Fibroblast of mammary gland (primary cell): ENCODE measurements at regions not wholly inside any gene's neighbourhood (a gene's known extent, or its start where the extent isn't known, plus 50 kb on each side); places are given as distances from the start of the nearest gene placed in this dataset.

ENCODE experiments used
- DNase-seq: peaks from one replicate; pipeline ENCODE4 v3.0.0-alpha.2; 2010; ENCODE audit warnings: low read depth
- H3K4me3 ChIP-seq: 2 replicates; pipeline ENCODE4 v1.5.1; 2011; ENCODE audit warnings: low read depth, mild to moderate bottlenecking, low read length, moderate library complexity; ENCODE audit not compliant: control insufficient read depth
- TF ChIP-seq, protein P1 (sequence below): conservative IDR thresholded peaks from 2 replicates; pipeline ENCODE4 v1.5.1; 2011; ENCODE audit warnings: low read depth, low read length, inconsistent platforms; ENCODE audit not compliant: control insufficient read depth, insufficient read depth

DNA sequence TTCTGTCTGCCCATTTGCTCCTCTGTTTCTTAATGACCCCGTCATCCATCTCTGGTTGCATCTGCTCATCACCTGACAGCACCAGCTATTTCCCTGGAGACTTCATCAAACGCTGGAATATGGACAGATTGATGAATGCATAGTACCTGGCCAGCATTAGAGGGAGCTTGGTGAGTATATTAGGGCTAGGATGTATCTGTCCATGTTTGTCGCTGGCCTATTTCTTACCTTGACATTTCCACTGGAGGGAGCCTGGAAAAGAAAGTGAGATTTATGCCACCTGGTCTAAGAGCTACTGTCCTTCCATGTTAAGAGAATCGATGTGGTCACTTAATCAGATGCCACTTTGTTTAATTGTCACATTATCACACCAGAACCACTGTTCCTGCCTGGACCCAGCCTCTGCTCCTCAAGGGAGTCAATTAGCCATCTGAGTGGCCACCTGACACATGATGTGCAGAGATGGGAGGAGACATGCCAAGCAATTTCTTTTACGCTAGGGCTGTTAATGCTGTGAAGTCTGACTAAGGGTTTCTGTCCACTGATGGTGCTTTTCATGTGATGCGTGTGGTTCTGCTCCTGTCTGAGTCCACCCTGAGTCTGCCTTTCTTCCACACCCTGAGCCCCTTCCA is 75.3 kb upstream of the SFSWAP start:
- no peak for DNase-seq
- TF ChIP-seq, protein P1, sequence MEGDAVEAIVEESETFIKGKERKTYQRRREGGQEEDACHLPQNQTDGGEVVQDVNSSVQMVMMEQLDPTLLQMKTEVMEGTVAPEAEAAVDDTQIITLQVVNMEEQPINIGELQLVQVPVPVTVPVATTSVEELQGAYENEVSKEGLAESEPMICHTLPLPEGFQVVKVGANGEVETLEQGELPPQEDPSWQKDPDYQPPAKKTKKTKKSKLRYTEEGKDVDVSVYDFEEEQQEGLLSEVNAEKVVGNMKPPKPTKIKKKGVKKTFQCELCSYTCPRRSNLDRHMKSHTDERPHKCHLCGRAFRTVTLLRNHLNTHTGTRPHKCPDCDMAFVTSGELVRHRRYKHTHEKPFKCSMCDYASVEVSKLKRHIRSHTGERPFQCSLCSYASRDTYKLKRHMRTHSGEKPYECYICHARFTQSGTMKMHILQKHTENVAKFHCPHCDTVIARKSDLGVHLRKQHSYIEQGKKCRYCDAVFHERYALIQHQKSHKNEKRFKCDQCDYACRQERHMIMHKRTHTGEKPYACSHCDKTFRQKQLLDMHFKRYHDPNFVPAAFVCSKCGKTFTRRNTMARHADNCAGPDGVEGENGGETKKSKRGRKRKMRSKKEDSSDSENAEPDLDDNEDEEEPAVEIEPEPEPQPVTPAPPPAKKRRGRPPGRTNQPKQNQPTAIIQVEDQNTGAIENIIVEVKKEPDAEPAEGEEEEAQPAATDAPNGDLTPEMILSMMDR, result no peak
- H3K4me3 ChIP-seq, result no peak overlapping the region

DNA sequence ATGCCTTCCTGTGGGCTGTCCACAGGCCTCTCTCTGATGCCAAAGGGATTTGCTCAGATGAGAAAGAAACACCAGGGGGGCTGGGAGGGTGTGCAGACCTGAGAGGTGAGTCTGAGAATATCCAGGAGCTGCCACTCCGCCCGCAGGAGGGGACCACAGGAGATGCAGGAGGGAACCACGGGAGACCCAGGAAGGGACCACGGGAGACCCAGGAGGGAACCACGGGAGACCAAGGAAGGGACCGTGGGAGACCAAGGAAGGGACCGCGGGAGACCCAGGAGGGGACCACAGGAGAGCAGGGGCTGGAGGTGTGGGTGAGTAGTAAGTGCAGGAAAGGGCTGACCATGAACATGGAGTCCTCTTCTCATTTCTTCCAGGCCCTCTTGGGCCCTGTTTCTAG is 74.6 kb upstream of the SFSWAP start:
- TF ChIP-seq, protein P1, result no peak

DNA sequence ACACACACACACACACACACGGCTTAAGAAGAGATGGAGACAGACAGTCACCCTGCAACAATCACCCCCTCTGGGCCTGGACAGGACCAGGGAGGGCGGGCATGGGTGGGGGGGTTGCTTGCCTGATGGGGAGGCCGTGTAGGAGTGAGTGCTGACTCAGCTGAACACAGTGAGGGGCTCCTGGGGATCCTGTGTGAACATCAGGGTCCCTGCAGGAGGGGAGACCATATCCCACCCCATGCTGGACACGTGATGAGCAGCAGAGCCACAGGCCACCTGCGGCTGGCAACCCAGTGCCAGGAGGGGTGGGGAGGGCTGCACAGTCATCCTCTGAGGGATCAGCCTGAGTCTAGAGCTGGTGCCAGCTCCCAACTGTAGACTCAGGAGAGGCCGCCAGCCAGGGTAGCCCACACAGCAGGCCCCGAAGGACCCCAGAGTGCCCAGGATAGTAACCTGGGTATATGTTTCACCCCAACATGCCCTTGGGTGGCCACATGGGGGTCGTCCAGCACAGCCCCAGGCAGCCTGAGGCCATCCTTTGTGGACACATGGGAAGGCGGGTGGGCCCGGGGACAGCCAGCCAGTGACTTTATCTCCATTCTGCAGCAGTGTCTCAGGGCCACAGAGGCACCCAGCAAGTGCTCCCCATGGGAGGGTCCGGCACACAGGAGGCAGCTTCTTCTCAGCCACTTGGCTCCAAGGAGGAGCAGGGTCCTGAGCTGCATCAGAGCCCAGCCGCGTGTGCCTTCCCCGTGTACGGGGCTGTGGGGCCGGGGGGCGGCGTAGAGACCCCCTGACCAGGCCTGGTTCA is 73.7 kb upstream of the SFSWAP start:
- no peak for DNase-seq
- H3K4me3 ChIP-seq, result no peak overlapping the region
- TF ChIP-seq, protein P1, result no peak

More for the DNA sequence above, 74.6 kb upstream of the SFSWAP start:
- no peak for DNase-seq
- H3K4me3 ChIP-seq, result no peak overlapping the region

DNA sequence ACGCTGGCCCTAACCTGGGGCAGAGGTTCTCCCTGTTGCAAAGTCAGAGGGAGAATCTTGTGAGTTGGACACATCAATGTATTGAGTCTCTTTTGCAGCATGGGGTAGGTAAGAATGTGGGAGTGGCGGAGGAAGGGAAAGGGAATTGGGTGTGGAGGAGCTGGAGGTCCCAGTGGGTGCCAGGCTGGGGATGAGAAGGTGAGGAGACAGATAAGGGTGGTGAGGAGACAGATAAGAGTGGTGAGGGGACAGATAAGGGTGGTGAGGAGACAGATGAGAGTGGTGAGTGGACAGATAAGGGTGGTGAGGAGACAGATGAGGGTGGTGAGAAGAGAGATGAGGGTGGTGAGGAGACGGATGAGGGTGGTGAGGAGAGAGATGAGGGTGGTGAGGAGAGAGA is 72.9 kb upstream of the SFSWAP start:
- DNase-seq, result no peak
- no peak overlapping the region for H3K4me3 ChIP-seq
- TF ChIP-seq, protein P1, result no peak

DNA sequence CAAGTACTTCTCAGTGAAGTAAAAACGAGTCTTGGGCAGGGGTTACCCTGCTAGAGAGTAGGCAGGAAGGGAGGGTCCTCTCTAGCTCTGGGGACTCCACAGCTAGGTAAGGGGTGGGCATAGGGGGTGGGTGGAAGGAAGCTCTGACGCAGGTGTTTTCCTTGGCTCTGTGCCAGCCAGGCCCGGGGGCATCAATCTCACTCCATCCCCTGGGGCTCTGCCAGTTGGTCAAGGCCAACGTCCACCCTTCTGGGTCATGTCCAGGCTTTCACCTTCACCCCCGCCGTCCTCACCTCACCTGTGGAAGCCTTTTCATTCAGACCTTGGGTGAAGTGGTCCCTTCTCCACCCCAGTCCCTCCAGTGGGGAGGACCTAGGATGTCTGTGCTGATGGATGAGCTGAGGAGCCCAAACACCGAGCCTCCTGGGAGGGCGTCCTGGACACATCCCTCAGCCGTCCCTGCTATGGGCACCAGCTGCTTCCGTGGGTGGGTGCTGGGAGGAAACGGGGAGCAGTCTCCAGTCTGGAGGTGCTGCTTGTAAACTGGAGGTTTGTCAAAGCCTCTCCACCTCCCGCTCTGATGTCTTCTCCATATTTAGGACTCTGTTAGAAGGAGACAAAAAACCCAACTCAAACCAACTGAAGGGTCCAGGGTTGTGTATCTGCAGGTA is 71.5 kb upstream of the SFSWAP start:
- no peak for DNase-seq
- H3K4me3 ChIP-seq, result no peak overlapping the region
- TF ChIP-seq, protein P1, result no peak

DNA sequence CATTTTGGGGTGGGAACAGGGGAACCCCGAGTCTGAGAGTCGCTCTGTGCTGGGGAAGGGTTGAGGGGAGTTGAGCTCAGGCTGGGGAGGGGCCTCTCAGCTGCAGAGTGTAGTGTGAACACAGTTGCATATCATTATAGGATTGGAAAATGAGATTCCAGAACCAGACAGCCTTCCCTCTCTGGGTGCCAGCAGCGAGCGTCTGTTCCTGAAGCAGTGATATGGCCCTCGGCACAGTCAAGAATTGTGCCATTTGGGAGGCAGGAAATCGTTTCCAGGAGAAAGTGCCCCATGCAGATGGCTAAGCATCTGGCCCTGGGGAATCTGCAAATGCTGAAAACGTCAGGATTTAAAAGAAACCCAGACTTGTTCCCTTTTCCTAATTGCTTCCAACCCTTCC is 70.4 kb upstream of the SFSWAP start:
- TF ChIP-seq, protein P1, result no peak
- no peak for DNase-seq
- H3K4me3 ChIP-seq, result no peak overlapping the region
